Spleen (tissue), 7 donors: ENCODE measurements at regions not wholly inside any gene's neighbourhood (a gene's known extent, or its start where the extent isn't known, plus 50 kb on each side); places are given as distances from the start of the nearest gene placed in this dataset.
"Not testable (repeated sequence)": the region's sequence is repeated elsewhere in the genome, so short reads cannot be mapped to it uniquely, and the experiment has no call there.

Experiments
- CTCF ChIP-seq, 11 experiments: fragments of 200-600 bp in 7 of 11; fragments of 450-650 bp in 4 of 11; sonication (generic) in 4 of 11; IDR thresholded peaks in 8 of 11; conservative IDR thresholded peaks in 3 of 11; 1 replicate in 7 of 11; 2 replicates in 4 of 11; pipeline versions ENCODE4 v1.4.0 to v1.8.0; 2016 to 2021; ENCODE audit warnings: antibody characterized with exemption in 11 of 11, inconsistent platforms in 4 of 11, mild to moderate bottlenecking in 1 of 11
- POLR2A ChIP-seq, 3 donors: fragments of 450-650 bp; IDR thresholded peaks; one replicate each; pipeline ENCODE4 v1.5.1; 2017; ENCODE audit warnings: antibody characterized with exemption in 3 of 3, mild to moderate bottlenecking in 1 of 3
- donor health status: DM: no; HTN: no; CAD: no; lungs with moderate emphysema.
- donor health status: DM: no; HTN: no; CAD: no.
- donor health status: DM: no; HTN: no; CAD: no.

DNA sequence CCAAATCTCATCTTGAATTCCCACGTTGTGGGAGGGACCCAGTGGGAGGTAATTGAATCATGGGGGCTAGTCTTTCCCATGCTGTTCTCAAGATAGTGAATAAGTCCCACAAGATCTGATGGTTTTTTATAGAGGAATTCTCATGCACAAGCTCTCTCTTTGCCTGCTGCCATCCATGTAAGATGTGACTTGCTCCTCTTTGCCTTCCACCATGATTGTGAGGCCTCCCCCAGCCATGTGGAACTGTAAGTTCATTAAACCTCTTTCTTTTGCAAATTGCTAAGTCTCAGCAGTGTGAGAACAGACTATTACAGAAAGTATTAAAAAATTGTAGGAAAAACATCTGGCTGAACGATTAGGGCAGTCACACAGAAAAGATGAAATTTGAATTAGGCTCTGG lies 921.8 kb downstream of the MCTP2 start:
- TF ChIP-seq CTCF (IDR thresholded peaks at IDR 0.05 in 8 of 11, conservative IDR thresholded peaks at IDR 0.05 in 3 of 11); POLR2A (IDR thresholded peaks at IDR 0.05): not testable (repeated sequence)
